AG09319 (cell line): ENCODE measurements at regions not wholly inside any gene's neighbourhood (a gene's known extent, or its start where the extent isn't known, plus 50 kb on each side); places are given as distances from the start of the nearest gene placed in this dataset.

Source experiments
- DNase-seq: peaks from one replicate; pipeline ENCODE4 v3.0.0-alpha.2; 2010; ENCODE audit warnings: low read depth; ENCODE audit errors: extremely low read depth
- TF ChIP-seq, protein P1 (sequence below): IDR thresholded peaks from 2 replicates; pipeline ENCODE4 v1.5.1; 2011; ENCODE audit warnings: low read depth, mild to moderate bottlenecking, inconsistent platforms, low read length, moderate library complexity

DNA sequence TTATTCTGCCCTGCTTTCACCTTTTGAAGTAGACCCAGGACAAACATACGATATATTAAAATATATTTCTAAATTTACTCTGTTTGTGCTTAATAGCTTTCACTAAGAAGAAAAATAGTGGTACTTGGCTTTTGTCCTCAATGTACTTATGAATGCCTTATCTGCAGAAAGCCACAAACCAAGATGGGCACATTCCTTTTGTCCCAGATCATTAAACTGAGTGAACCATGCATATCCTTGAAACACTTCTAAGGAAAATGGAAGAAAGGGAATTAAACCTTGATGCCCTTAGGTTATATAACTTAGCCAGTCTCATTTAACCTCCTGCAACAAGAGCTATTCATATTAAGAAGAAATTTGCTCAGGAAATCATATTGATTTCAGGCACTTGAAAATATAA, 553.8 kb upstream of the CDH9 start:
- TF ChIP-seq, protein P1, sequence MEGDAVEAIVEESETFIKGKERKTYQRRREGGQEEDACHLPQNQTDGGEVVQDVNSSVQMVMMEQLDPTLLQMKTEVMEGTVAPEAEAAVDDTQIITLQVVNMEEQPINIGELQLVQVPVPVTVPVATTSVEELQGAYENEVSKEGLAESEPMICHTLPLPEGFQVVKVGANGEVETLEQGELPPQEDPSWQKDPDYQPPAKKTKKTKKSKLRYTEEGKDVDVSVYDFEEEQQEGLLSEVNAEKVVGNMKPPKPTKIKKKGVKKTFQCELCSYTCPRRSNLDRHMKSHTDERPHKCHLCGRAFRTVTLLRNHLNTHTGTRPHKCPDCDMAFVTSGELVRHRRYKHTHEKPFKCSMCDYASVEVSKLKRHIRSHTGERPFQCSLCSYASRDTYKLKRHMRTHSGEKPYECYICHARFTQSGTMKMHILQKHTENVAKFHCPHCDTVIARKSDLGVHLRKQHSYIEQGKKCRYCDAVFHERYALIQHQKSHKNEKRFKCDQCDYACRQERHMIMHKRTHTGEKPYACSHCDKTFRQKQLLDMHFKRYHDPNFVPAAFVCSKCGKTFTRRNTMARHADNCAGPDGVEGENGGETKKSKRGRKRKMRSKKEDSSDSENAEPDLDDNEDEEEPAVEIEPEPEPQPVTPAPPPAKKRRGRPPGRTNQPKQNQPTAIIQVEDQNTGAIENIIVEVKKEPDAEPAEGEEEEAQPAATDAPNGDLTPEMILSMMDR: no peak
- DNase-seq: no peak

DNA sequence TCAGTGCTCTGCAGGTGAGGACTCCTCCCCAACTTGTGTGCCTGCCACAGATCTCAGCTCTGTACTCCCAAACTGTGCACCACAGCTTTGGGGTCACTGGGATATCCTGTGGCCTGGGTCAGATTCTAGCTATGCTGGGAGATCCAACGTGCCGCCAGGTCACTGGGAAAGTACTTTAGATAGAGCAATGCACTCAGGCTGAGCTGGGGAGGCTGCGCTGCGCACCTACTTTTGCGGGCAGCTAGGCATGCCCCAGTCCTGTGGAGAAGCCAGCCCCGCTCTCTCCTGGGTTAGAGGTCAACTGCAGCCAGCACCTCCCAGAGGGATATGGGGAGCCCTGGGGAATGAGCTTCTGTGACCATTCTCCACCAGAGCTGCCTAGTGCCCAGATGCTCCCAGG, 552.1 kb upstream of the CDH9 start:
- TF ChIP-seq, protein P1: no peak
- no peak for DNase-seq

- TF ChIP-seq, protein P1: no peak
- no peak for DNase-seq
These were observed 539.9 kb upstream of the CDH9 start for GRCh38 chr5:27578279-27578678.

DNA sequence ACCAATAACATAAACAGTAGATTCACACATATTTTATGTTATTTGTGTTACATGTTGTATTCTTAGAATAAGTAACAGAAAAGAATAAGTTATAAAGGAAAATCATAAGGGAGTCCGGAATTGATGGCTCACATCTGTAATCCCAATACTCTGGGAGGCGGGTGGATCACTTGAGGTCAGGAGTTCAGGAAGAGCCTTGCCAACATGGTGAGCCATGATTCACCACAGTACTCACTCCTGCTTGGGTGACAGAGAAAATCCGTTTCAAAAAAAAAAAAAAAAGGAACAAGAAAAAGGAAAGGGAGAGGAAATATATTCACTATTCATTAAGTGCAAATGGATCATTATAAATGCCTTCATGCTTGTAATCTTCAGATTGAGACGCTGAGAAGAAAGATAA, 533.3 kb upstream of the CDH9 start:
- DNase-seq: no peak
- TF ChIP-seq, protein P1: no peak

DNA sequence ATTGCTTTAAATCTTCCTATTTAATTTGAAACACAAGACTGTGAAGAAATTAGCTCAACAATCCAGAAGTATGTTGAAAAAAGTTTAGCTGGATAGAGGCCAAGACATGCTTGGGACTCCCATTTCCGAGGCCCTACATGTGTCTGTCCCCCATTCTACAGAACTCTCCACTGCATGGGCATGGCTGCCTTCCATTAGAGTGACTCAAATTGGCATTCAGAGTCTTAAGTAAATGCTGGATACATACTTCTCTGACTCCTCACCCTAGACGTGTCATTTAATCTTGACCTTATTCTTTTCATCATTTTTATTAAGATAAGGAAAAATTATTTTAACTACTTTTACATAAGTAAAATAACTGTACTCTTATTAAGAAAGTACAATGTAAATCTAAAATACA, 530.4 kb upstream of the CDH9 start:
- no peak for DNase-seq
- TF ChIP-seq, protein P1: no peak

GRCh38 chr5:27561408-27561807, 523.0 kb upstream of the CDH9 start:
- TF ChIP-seq, protein P1: no peak
- no peak for DNase-seq

GRCh38 chr5:27548484-27548883, 510.1 kb upstream of the CDH9 start:
- no peak for DNase-seq
- TF ChIP-seq, protein P1: no peak
